OCI-LY7 (cell line): ENCODE measurements at regions not wholly inside any gene's neighbourhood (a gene's known extent, or its start where the extent isn't known, plus 50 kb on each side); places are given as distances from the start of the nearest gene placed in this dataset.

ENCODE experiments used
- BruUV-seq: library from RNA; stranded (reverse); fragments of 400-500 nt; replicated peaks from 2 replicates; lab custom pipeline; 2021; lab: Mats Ljungman, UMichigan
- CTCF ChIA-PET: fragments of 300-600 bp; sonication (Branson Sonifier 250); formaldehyde crosslinking; loops from one replicate; lab custom pipeline; 2022; ENCODE audit warnings: antibody characterized with exemption; ENCODE audit not compliant: unreplicated experiment; lab: Charles Lee
- POLR2A ChIA-PET: fragments of 300-600 bp; sonication (Branson Sonifier 250); formaldehyde crosslinking; loops from one replicate; lab custom pipeline; 2022; ENCODE audit warnings: antibody characterized with exemption; lab: Charles Lee
- DNase-seq: peaks from one replicate; pipeline ENCODE4 v3.0.0-alpha.2; 2015; ENCODE audit warnings: low spot score
- H2AFZ ChIP-seq: fragments of 200-600 bp; sonication (generic), shearing (Covaris generic); 2 replicates; pipeline ENCODE4 v1.6.1; 2014; ENCODE audit warnings: mild to moderate bottlenecking, antibody characterized with exemption, low read length, moderate library complexity
- H3K27ac ChIP-seq: fragments of 200-600 bp; sonication (generic); 2 replicates; pipeline ENCODE4 v1.5.1; 2014; ENCODE audit warnings: mixed run types, low read depth, mild to moderate bottlenecking, moderate library complexity, low read length, inconsistent platforms; ENCODE audit not compliant: poor library complexity, severe bottlenecking
- H3K36me3 ChIP-seq: fragments of 200-600 bp; sonication (generic); 2 replicates; pipeline ENCODE4 v1.6.1; 2014; ENCODE audit warnings: mild to moderate bottlenecking, antibody characterized with exemption, low read length, moderate library complexity, mixed read lengths; ENCODE audit not compliant: insufficient read depth
- H3K4me1 ChIP-seq: fragments of 200-600 bp; sonication (generic); 2 replicates; pipeline ENCODE4 v1.5.1; 2014; ENCODE audit warnings: mild to moderate bottlenecking, low read length; ENCODE audit not compliant: insufficient read depth, poor library complexity, severe bottlenecking
- H3K4me2 ChIP-seq: fragments of 200-600 bp; sonication (generic); 2 replicates; pipeline ENCODE4 v1.6.1; 2014; ENCODE audit warnings: mild to moderate bottlenecking, low read length
- H3K4me3 ChIP-seq: fragments of 200-600 bp; sonication (generic); 2 replicates; pipeline ENCODE4 v1.5.1; 2014; ENCODE audit warnings: mild to moderate bottlenecking, low read depth, low read length; ENCODE audit not compliant: poor library complexity, severe bottlenecking
- H3K79me2 ChIP-seq: fragments of 200-600 bp; sonication (generic); 2 replicates; pipeline ENCODE4 v1.6.1; 2016; ENCODE audit warnings: low read depth, mild to moderate bottlenecking, low read length, moderate library complexity, mixed read lengths; ENCODE audit not compliant: insufficient read depth
- H3K9me2 ChIP-seq: fragments of 200-600 bp; sonication (generic); 2 replicates; pipeline ENCODE4 v1.6.1; 2016; ENCODE audit warnings: mild to moderate bottlenecking, low read length, mixed read lengths; ENCODE audit not compliant: insufficient read depth
- H3K9me3 ChIP-seq: fragments of 200-600 bp; sonication (generic); 2 replicates; pipeline ENCODE4 v1.6.1; 2014; ENCODE audit warnings: mild to moderate bottlenecking, mixed run types, low read length, mixed read lengths
- H4K20me1 ChIP-seq: fragments of 200-600 bp; sonication (generic); 2 replicates; pipeline ENCODE4 v1.6.1; 2014; ENCODE audit warnings: mild to moderate bottlenecking, antibody characterized with exemption, low read length, moderate library complexity, mixed read lengths; ENCODE audit not compliant: insufficient read depth
- EZH2phosphoT487 ChIP-seq: fragments of 200-600 bp; sonication (generic); IDR thresholded peaks from 2 replicates; pipeline ENCODE4 v1.6.1; 2018; ENCODE audit warnings: low read depth, borderline replicate concordance, mild to moderate bottlenecking, mixed run types, antibody characterized with exemption, low read length, moderate library complexity, mixed read lengths
- intact Hi-C: fragments of 100-400 bp; cut with micrococcal nuclease; formaldehyde crosslinking; loops from one replicate; pipeline ENCODE4 v1.10.0; 2022; ENCODE audit not compliant: unreplicated experiment
- TF ChIP-seq, protein P1 (sequence below): fragments of 200-600 bp; sonication (generic); conservative IDR thresholded peaks from 2 replicates; pipeline ENCODE4 v1.5.1; 2014; ENCODE audit warnings: mild to moderate bottlenecking, antibody characterized with exemption, low read length, moderate library complexity, mixed read lengths

- Histone ChIP-seq H3K27ac (no peak overlapping the region), H3K4me3 (no peak overlapping the region), H4K20me1 (no peaks in the 10 kb centered on the region), H3K4me1 (no peaks in the 10 kb centered on the region), H3K4me2 (no peak overlapping the region), H3K36me3 (no peaks in the 10 kb centered on the region), H3K9me2 (no peaks in the 10 kb centered on the region), H2AFZ (no peak overlapping the region), H3K9me3 (no peaks in the 10 kb centered on the region), H3K79me2 (no peaks in the 10 kb centered on the region)
- POLR2A ChIA-PET = no interaction called here
- TF ChIP-seq EZH2phosphoT487 = no peak
- TF ChIP-seq, protein P1, sequence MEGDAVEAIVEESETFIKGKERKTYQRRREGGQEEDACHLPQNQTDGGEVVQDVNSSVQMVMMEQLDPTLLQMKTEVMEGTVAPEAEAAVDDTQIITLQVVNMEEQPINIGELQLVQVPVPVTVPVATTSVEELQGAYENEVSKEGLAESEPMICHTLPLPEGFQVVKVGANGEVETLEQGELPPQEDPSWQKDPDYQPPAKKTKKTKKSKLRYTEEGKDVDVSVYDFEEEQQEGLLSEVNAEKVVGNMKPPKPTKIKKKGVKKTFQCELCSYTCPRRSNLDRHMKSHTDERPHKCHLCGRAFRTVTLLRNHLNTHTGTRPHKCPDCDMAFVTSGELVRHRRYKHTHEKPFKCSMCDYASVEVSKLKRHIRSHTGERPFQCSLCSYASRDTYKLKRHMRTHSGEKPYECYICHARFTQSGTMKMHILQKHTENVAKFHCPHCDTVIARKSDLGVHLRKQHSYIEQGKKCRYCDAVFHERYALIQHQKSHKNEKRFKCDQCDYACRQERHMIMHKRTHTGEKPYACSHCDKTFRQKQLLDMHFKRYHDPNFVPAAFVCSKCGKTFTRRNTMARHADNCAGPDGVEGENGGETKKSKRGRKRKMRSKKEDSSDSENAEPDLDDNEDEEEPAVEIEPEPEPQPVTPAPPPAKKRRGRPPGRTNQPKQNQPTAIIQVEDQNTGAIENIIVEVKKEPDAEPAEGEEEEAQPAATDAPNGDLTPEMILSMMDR = no peak
- CTCF ChIA-PET = no interaction called here
- DNase-seq = no peak
- intact Hi-C loops = no loop called here
- BruUV-seq = no TSS peak
Measured at GRCh38 chr10:83564889-83565588, 574.3 kb upstream of the GHITM start.

GRCh38 chr10:83572036-83572435, 567.3 kb upstream of the GHITM start:
- intact Hi-C loops = no loop called here
- no peaks in the 10 kb centered on the region for H3K4me1 ChIP-seq
- no peak overlapping the region for H3K4me3 ChIP-seq
- no peak overlapping the region for H2AFZ ChIP-seq
- no peak for DNase-seq
- no peak overlapping the region for H3K4me2 ChIP-seq
- no peaks in the 10 kb centered on the region for H3K36me3 ChIP-seq
- no peaks in the 10 kb centered on the region for H3K9me3 ChIP-seq
- no peaks in the 10 kb centered on the region for H3K79me2 ChIP-seq
- no TSS peak for BruUV-seq
- H4K20me1 ChIP-seq = no peaks in the 10 kb centered on the region
- no peaks in the 10 kb centered on the region for H3K9me2 ChIP-seq
- POLR2A ChIA-PET = interaction anchor here (0.5 kb wide), 1 partner anchor 213 kb away, joined by 4 read pairs; no protein-coding TSS in a partner anchor
- TF ChIP-seq, protein P1 = no peak
- TF ChIP-seq EZH2phosphoT487 = no peak
- no peak overlapping the region for H3K27ac ChIP-seq
- CTCF ChIA-PET = no interaction called here

GRCh38 chr10:83574770-83575169, 564.5 kb upstream of the GHITM start:
- CTCF ChIA-PET = no interaction called here
- no peaks in the 10 kb centered on the region for H3K4me1 ChIP-seq
- POLR2A ChIA-PET = no interaction called here

More at GRCh38 chr10:83574770-83575169, 564.5 kb upstream of the GHITM start:
- TF ChIP-seq, protein P1 = no peak
- TF ChIP-seq EZH2phosphoT487 = no peak
- Histone ChIP-seq H3K4me3 (no peak overlapping the region), H3K36me3 (no peaks in the 10 kb centered on the region), H3K9me3 (no peaks in the 10 kb centered on the region), H3K27ac (no peak overlapping the region), H4K20me1 (no peaks in the 10 kb centered on the region), H3K9me2 (no peaks in the 10 kb centered on the region), H3K4me2 (no peak overlapping the region), H3K79me2 (no peaks in the 10 kb centered on the region), H2AFZ (no peak overlapping the region)
- intact Hi-C loops = no loop called here
- no peak for DNase-seq
- no TSS peak for BruUV-seq
